B cell (primary cell): ENCODE measurements at regions not wholly inside any gene's neighbourhood (a gene's known extent, or its start where the extent isn't known, plus 50 kb on each side); places are given as distances from the start of the nearest gene placed in this dataset.
"Not testable (repeated sequence)": the region's sequence is repeated elsewhere in the genome, so short reads cannot be mapped to it uniquely, and the experiment has no call there.

Source experiments
- ATAC-seq: fragments of 200-7000 bp; cut with Tn5 transposase; one replicate; pipeline ENCODE4 v1.10.0; 2021; ENCODE audit warnings: low read depth, mild to moderate bottlenecking, moderate number of reproducible peaks, moderate library complexity
- CTCF ChIA-PET: fragments of 350-600 bp; sonication (Branson Sonifier 250); formaldehyde crosslinking; loops from one replicate; lab custom pipeline; 2021; ENCODE audit warnings: antibody characterized with exemption, inconsistent platforms; lab: Charles Lee
- POLR2A ChIA-PET: fragments of 350-600 bp; sonication (Branson Sonifier 250); formaldehyde crosslinking; loops from one replicate; lab custom pipeline; 2021; ENCODE audit warnings: antibody characterized with exemption; lab: Charles Lee
- DNase-seq: peaks from one replicate; pipeline ENCODE4 v3.0.0; 2013
- H2AFZ ChIP-seq: 2 replicates; pipeline ENCODE4 v1.6.1; 2012; ENCODE audit warnings: mild to moderate bottlenecking, low read depth, low read length; ENCODE audit not compliant: insufficient read depth, poor library complexity, severe bottlenecking
- H3K27ac ChIP-seq, 2 donors: 1 replicate in 1 of 2; 2 replicates in 1 of 2; pipeline ENCODE4 v1.5.1; 2012 to 2013; ENCODE audit warnings: low read length in 2 of 2, mild to moderate bottlenecking in 2 of 2, moderate library complexity in 1 of 2
- H3K27me3 ChIP-seq, 4 experiments: fragments of 200-600 bp in 1 of 4; sonication (generic) in 1 of 4; replicated peaks in 1 of 4; 1 replicate in 2 of 4; 2 replicates in 2 of 4; pipeline versions ENCODE4 v1.6.1 to v1.7.0; 2013 to 2016; ENCODE audit warnings: low read length in 3 of 4, mild to moderate bottlenecking in 2 of 4, mixed read lengths in 1 of 4, moderate library complexity in 1 of 4; ENCODE audit not compliant: insufficient read depth in 4 of 4, control insufficient read depth in 3 of 4; ENCODE audit errors: control extremely low read depth in 1 of 4
- H3K36me3 ChIP-seq, 2 experiments: replicated peaks in 1 of 2; 1 replicate in 1 of 2; 2 replicates in 1 of 2; pipeline versions ENCODE4 v1.6.1 to v1.7.1; 2013; ENCODE audit warnings: low read length in 1 of 2; ENCODE audit not compliant: insufficient read depth in 2 of 2, control insufficient read depth in 1 of 2; ENCODE audit errors: control extremely low read depth in 1 of 2, extremely low read depth in 1 of 2
- H3K4me1 ChIP-seq, 2 donors: fragments of 200-600 bp in 1 of 2; sonication (generic) in 1 of 2; 1 replicate in 1 of 2; 2 replicates in 1 of 2; pipeline versions ENCODE4 v1.5.1 to v1.6.1; 2013 to 2017; ENCODE audit warnings: low read length in 2 of 2; ENCODE audit not compliant: control insufficient read depth in 2 of 2, insufficient read depth in 2 of 2
- H3K4me2 ChIP-seq: replicated peaks from 2 replicates; pipeline ENCODE3; 2012; ENCODE audit warnings: mild to moderate bottlenecking, low read depth, low read length; ENCODE audit not compliant: poor library complexity, severe bottlenecking
- H3K4me3 ChIP-seq, 5 experiments: fragments of 200-600 bp in 1 of 5; sonication (generic) in 1 of 5; 1 replicate in 3 of 5; 2 replicates in 2 of 5; pipeline versions ENCODE4 v1.5.1 to v1.7.0; 2011 to 2016; ENCODE audit warnings: low read length in 4 of 5, mild to moderate bottlenecking in 4 of 5, low read depth in 2 of 5, control low read depth in 1 of 5, moderate library complexity in 1 of 5; ENCODE audit not compliant: insufficient read depth in 1 of 5; ENCODE audit errors: control extremely low read depth in 1 of 5, extremely low read depth in 1 of 5
- H3K79me2 ChIP-seq: fragments of 200-600 bp; sonication (generic); one replicate; pipeline ENCODE4 v1.6.0; 2016; ENCODE audit warnings: low read length; ENCODE audit not compliant: control insufficient read depth, insufficient read depth
- H3K9ac ChIP-seq: fragments of 200-600 bp; sonication (generic); 2 replicates; pipeline ENCODE4 v1.6.1; 2017; ENCODE audit warnings: mild to moderate bottlenecking, low read length, moderate library complexity
- H3K9me3 ChIP-seq, 3 donors: one replicate each; pipeline versions ENCODE4 v1.6.1 to v1.7.1; 2013; ENCODE audit warnings: low read length in 2 of 3; ENCODE audit not compliant: control insufficient read depth in 2 of 3, insufficient read depth in 1 of 3; ENCODE audit errors: control extremely low read depth in 1 of 3
- H4K20me1 ChIP-seq: 2 replicates; pipeline ENCODE4 v1.6.0; 2012; ENCODE audit warnings: mild to moderate bottlenecking, low read length; ENCODE audit not compliant: insufficient read depth, control insufficient read depth, poor library complexity, severe bottlenecking
- H3K27ac Mint-ChIP-seq: one replicate; pipeline ENCODE4 v1.8.0; 2021; ENCODE audit warnings: mixed read lengths
- H3K27me3 Mint-ChIP-seq: one replicate; pipeline ENCODE4 v1.8.0; 2021; ENCODE audit warnings: mixed read lengths
- H3K4me1 Mint-ChIP-seq: one replicate; pipeline ENCODE4 v1.8.0; 2021; ENCODE audit warnings: mixed read lengths
- H3K4me3 Mint-ChIP-seq: one replicate; pipeline ENCODE4 v1.8.0; 2021; ENCODE audit warnings: mixed read lengths
- H3K9me3 Mint-ChIP-seq: one replicate; pipeline ENCODE4 v1.8.0; 2022; ENCODE audit warnings: mixed read lengths; ENCODE audit not compliant: insufficient read depth
- WGBS: methylation state at CpG from one replicate; pipeline ENCODE4 v1.1.5; 2013; ENCODE audit warnings: missing lambda C conversion rate; ENCODE audit not compliant: insufficient coverage; 5-methylcytosine and 5-hydroxymethylcytosine counted together
- intact Hi-C: fragments of 100-400 bp; cut with micrococcal nuclease; formaldehyde crosslinking; loops from one replicate; pipeline ENCODE4 v1.10.0; 2022

- H3K36me3 ChIP-seq, H3K27me3 Mint-ChIP-seq, H3K9me3 ChIP-seq, H3K27ac Mint-ChIP-seq, H3K27ac ChIP-seq, POLR2A ChIA-PET, intact Hi-C loops, H3K9me3 Mint-ChIP-seq, CTCF ChIA-PET, H2AFZ ChIP-seq, H3K9ac ChIP-seq, H3K27me3 ChIP-seq, H3K79me2 ChIP-seq, H3K4me2 ChIP-seq, ATAC-seq, H4K20me1 ChIP-seq, H3K4me1 ChIP-seq, H3K4me1 Mint-ChIP-seq: not testable (repeated sequence)
- no CpG with 5 or more reads among the region's 68 CpGs for WGBS
- DNase-seq: peak; percentile 11
- peak overlapping the region in 2 of 5 experiments; percentile 19 to 21 for H3K4me3 ChIP-seq
- H3K4me3 Mint-ChIP-seq: peak overlapping the region; percentile 76
These were observed 1353.4 kb upstream of the CDH18 start for GRCh38 chr5:21341203-21341947.

DNA sequence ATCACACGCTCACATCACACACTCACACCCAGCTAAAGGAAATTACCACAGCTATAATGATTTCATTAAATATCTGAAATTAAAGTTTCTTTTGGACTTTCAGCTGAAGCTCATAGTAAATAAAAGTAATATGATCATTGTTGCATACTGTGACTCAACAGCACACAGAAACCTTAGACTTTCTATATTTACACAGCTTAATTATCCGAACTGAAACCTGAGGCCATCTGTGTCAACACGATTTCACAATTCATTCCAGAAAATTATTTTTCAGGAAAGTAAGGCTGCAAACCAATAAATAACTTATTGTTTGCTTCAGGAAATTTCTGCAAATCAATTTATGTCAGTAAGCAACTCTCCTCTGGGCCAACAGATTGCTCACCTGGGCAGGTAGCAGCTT lies 1352.2 kb upstream of the CDH18 start:
- H3K4me2 ChIP-seq, POLR2A ChIA-PET, CTCF ChIA-PET: not testable (repeated sequence)

DNA sequence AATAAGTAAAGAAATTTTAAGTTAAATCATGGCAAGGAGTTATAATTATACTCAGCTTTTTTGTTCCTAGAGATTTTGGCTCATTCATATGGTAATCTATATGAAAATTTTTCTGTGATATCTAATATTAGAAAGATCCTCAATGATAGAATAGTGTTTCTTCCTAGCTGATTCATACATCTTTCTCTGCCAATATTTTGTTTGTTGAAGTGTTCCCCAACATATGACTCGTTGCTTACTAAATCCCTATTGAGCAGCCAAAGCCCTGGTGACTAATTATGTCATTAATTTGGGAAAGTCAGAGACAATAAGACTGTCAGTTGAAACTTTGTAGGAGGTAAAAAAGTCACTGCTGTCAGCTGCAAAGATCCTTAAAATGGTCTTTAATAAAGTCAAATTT lies 1348.5 kb upstream of the CDH18 start:
- ATAC-seq, H4K20me1 ChIP-seq, DNase-seq, H3K4me1 Mint-ChIP-seq, H3K79me2 ChIP-seq, H3K9me3 ChIP-seq, H3K4me1 ChIP-seq, H3K4me3 ChIP-seq, H3K27me3 Mint-ChIP-seq, CTCF ChIA-PET, intact Hi-C loops, H3K9me3 Mint-ChIP-seq, H3K9ac ChIP-seq, H2AFZ ChIP-seq, H3K36me3 ChIP-seq, POLR2A ChIA-PET, H3K27ac Mint-ChIP-seq, H3K27ac ChIP-seq, H3K27me3 ChIP-seq, H3K4me2 ChIP-seq, H3K4me3 Mint-ChIP-seq: not testable (repeated sequence)
- WGBS: no CpG with 5 or more reads among the region's 1 CpG

More for the DNA sequence above, 1352.2 kb upstream of the CDH18 start:
- H3K36me3 ChIP-seq, H3K9me3 ChIP-seq, H3K4me3 Mint-ChIP-seq, ATAC-seq, H3K4me1 ChIP-seq, H3K27ac ChIP-seq, DNase-seq, H3K27me3 Mint-ChIP-seq, H3K9ac ChIP-seq, H3K79me2 ChIP-seq, H3K27ac Mint-ChIP-seq, H3K9me3 Mint-ChIP-seq, H4K20me1 ChIP-seq, H3K4me3 ChIP-seq, H2AFZ ChIP-seq, intact Hi-C loops, H3K4me1 Mint-ChIP-seq, H3K27me3 ChIP-seq: not testable (repeated sequence)
- no CpG with 5 or more reads among the region's 3 CpGs for WGBS

- H3K9me3 ChIP-seq, H3K27ac ChIP-seq, POLR2A ChIA-PET, ATAC-seq, CTCF ChIA-PET, DNase-seq, H3K36me3 ChIP-seq, H4K20me1 ChIP-seq, H3K4me3 ChIP-seq, H3K27me3 Mint-ChIP-seq, H3K4me2 ChIP-seq, H3K4me3 Mint-ChIP-seq, intact Hi-C loops, H3K4me1 ChIP-seq, H3K27me3 ChIP-seq, H3K9me3 Mint-ChIP-seq, H2AFZ ChIP-seq, H3K9ac ChIP-seq, H3K79me2 ChIP-seq, H3K4me1 Mint-ChIP-seq, H3K27ac Mint-ChIP-seq: not testable (repeated sequence)
- WGBS: no CpG with 5 or more reads among the region's 3 CpGs
These were observed 1327.4 kb upstream of the CDH18 start for GRCh38 chr5:21315376-21315775.
